ENCODE measurements at regions not wholly inside any gene's neighbourhood (a gene's known extent, or its start where the extent isn't known, plus 50 kb on each side); places are given as distances from the start of the nearest gene placed in this dataset.

- Mint-ChIP-seq H3K36me3 (ENCODE audit: low read depth) (no peaks in the 10 kb centered on the region), H3K4me1 (ENCODE audit: low read depth) (no peaks in the 10 kb centered on the region), H3K27ac (ENCODE audit: unreplicated experiment) (no peak overlapping the region), H3K27me3 (ENCODE audit: low read depth) (peaks cover 22% of the 10 kb centered on the region), H3K9me3 (ENCODE audit: low read depth) (no peaks in the 10 kb centered on the region), H3K4me3 (ENCODE audit: unreplicated experiment) (no peak overlapping the region)
- TF ChIP-seq CTCF (IDR thresholded peaks at IDR 0.05): no peak
- DNase-seq (ENCODE audit: low spot score): no peak
These were observed 627.2 kb downstream of the TOX3 start for GRCh38 chr16:51919736-51920135.

GRCh38 chr16:51916814-51917213, 630.1 kb downstream of the TOX3 start:
- H3K4me1 Mint-ChIP-seq (ENCODE audit: low read depth): no peaks in the 10 kb centered on the region
- H3K4me3 Mint-ChIP-seq (ENCODE audit: unreplicated experiment): no peak overlapping the region
- no peaks in the 10 kb centered on the region for H3K9me3 Mint-ChIP-seq (ENCODE audit: low read depth)
- TF ChIP-seq CTCF (IDR thresholded peaks at IDR 0.05): no peak
- H3K27ac Mint-ChIP-seq (ENCODE audit: unreplicated experiment): no peak overlapping the region
- DNase-seq (ENCODE audit: low spot score): no peak
- H3K36me3 Mint-ChIP-seq (ENCODE audit: low read depth): no peaks in the 10 kb centered on the region
- H3K27me3 Mint-ChIP-seq (ENCODE audit: low read depth): peaks cover 12% of the 10 kb centered on the region

GRCh38 chr16:51916231-51916630, 630.7 kb downstream of the TOX3 start:
- Mint-ChIP-seq H3K9me3 (ENCODE audit: low read depth) (no peaks in the 10 kb centered on the region), H3K36me3 (ENCODE audit: low read depth) (no peaks in the 10 kb centered on the region), H3K27me3 (ENCODE audit: low read depth) (peaks cover 12% of the 10 kb centered on the region), H3K4me3 (ENCODE audit: unreplicated experiment) (no peak overlapping the region), H3K4me1 (ENCODE audit: low read depth) (no peaks in the 10 kb centered on the region), H3K27ac (ENCODE audit: unreplicated experiment) (no peak overlapping the region)
- no peak for DNase-seq (ENCODE audit: low spot score)
- no peak for TF ChIP-seq CTCF (IDR thresholded peaks at IDR 0.05)

- peaks cover under 1% of the 10 kb centered on the region for H3K27me3 Mint-ChIP-seq (ENCODE audit: low read depth)
- DNase-seq (ENCODE audit: low spot score): no peak
- H3K4me3 Mint-ChIP-seq (ENCODE audit: unreplicated experiment): no peak overlapping the region
- H3K4me1 Mint-ChIP-seq (ENCODE audit: low read depth): no peaks in the 10 kb centered on the region
- H3K27ac Mint-ChIP-seq (ENCODE audit: unreplicated experiment): no peak overlapping the region
- H3K36me3 Mint-ChIP-seq (ENCODE audit: low read depth): no peaks in the 10 kb centered on the region
- no peaks in the 10 kb centered on the region for H3K9me3 Mint-ChIP-seq (ENCODE audit: low read depth)
- no peak for TF ChIP-seq CTCF (IDR thresholded peaks at IDR 0.05)
These were observed 639.3 kb downstream of the TOX3 start for GRCh38 chr16:51907680-51908079.

GRCh38 chr16:51900221-51900780, 646.6 kb downstream of the TOX3 start:
- no peak for DNase-seq (ENCODE audit: low spot score)

More at GRCh38 chr16:51900221-51900780, 646.6 kb downstream of the TOX3 start:
- Mint-ChIP-seq H3K9me3 (ENCODE audit: low read depth) (no peaks in the 10 kb centered on the region), H3K4me1 (ENCODE audit: low read depth) (no peaks in the 10 kb centered on the region), H3K27ac (ENCODE audit: unreplicated experiment) (no peak overlapping the region), H3K36me3 (ENCODE audit: low read depth) (no peaks in the 10 kb centered on the region), H3K27me3 (ENCODE audit: low read depth) (peaks cover 3% of the 10 kb centered on the region), H3K4me3 (ENCODE audit: unreplicated experiment) (no peak overlapping the region)
- no peak for TF ChIP-seq CTCF (IDR thresholded peaks at IDR 0.05)

Measured in chondrocyte (in vitro differentiated cells).